Uterus (tissue), 3 donors: ENCODE measurements at regions not wholly inside any gene's neighbourhood (a gene's known extent, or its start where the extent isn't known, plus 50 kb on each side); places are given as distances from the start of the nearest gene placed in this dataset.

ENCODE experiments used
- DNase-seq, 2 donors: peaks; one replicate each; pipeline ENCODE4 v3.0.0-alpha.2; 2019 to 2020
- H3K27ac ChIP-seq, 2 donors: fragments of 200-600 bp; sonication (generic); 1 replicate in 1 of 2; 2 replicates in 1 of 2; pipeline ENCODE4 v1.5.1; 2016 to 2018
- H3K27me3 ChIP-seq, 2 donors: fragments of 200-600 bp; sonication (generic); one replicate each; pipeline ENCODE4 v1.5.1; 2018 to 2019; ENCODE audit warnings: control low read depth in 1 of 2
- H3K36me3 ChIP-seq, 2 donors: fragments of 200-600 bp; sonication (generic); one replicate each; pipeline ENCODE4 v1.5.1; 2019; ENCODE audit warnings: control low read depth in 1 of 2
- H3K4me1 ChIP-seq, 2 donors: fragments of 200-600 bp; sonication (generic); one replicate each; pipeline ENCODE4 v1.5.1; 2018 to 2019; ENCODE audit warnings: control low read depth in 1 of 2
- H3K4me3 ChIP-seq, 2 donors: fragments of 200-600 bp; sonication (generic); 1 replicate in 1 of 2; 2 replicates in 1 of 2; pipeline ENCODE4 v1.5.1; 2018 to 2019; ENCODE audit warnings: mild to moderate bottlenecking in 1 of 2
- H3K9me3 ChIP-seq, 2 donors: fragments of 200-600 bp; sonication (generic); one replicate each; pipeline ENCODE4 v1.5.1; 2019; ENCODE audit warnings: control low read depth in 1 of 2
- CTCF ChIP-seq, 4 experiments: fragments of 200-600 bp in 2 of 4; fragments of 450-650 bp in 2 of 4; sonication (generic) in 2 of 4; IDR thresholded peaks; one replicate each; pipeline ENCODE4 v1.5.1; 2016 to 2019; ENCODE audit warnings: antibody characterized with exemption in 4 of 4, mild to moderate bottlenecking in 2 of 4, moderate library complexity in 1 of 4
- POLR2A ChIP-seq, 2 donors: fragments of 450-650 bp; IDR thresholded peaks; one replicate each; pipeline ENCODE4 v1.6.1; 2016; ENCODE audit warnings: antibody characterized with exemption in 2 of 2, mild to moderate bottlenecking in 1 of 2, moderate library complexity in 1 of 2
- intact Hi-C: fragments of 100-400 bp; cut with DNase I; formaldehyde crosslinking; loops from one replicate; pipeline ENCODE4 v1.15.1; 2023; ENCODE audit warnings: low total_unique reads
- donor health status: DM: yes; HTN: yes; CAD: no.

- TF ChIP-seq POLR2A (IDR thresholded peaks at IDR 0.05) = no peak
- TF ChIP-seq CTCF (IDR thresholded peaks at IDR 0.05) = no peak
- no peak for DNase-seq
- Histone ChIP-seq H3K9me3 (no peaks in the 10 kb centered on the region), H3K4me1 (no peaks in the 10 kb centered on the region), H3K27me3 (no peaks in the 10 kb centered on the region), H3K36me3 (no peaks in the 10 kb centered on the region), H3K27ac (no peak overlapping the region), H3K4me3 (no peak overlapping the region)
- intact Hi-C loops = no loop called here
Measured at GRCh38 chr7:52506325-52506724, 529.1 kb upstream of the POM121L12 start.

GRCh38 chr7:52504561-52504960 lies 530.9 kb upstream of the POM121L12 start:
- H3K4me1 ChIP-seq = no peaks in the 10 kb centered on the region
- no peaks in the 10 kb centered on the region for H3K36me3 ChIP-seq
- no peaks in the 10 kb centered on the region for H3K9me3 ChIP-seq
- no peak overlapping the region for H3K27ac ChIP-seq
- H3K4me3 ChIP-seq = no peak overlapping the region
- TF ChIP-seq CTCF (IDR thresholded peaks at IDR 0.05) (no peak), POLR2A (IDR thresholded peaks at IDR 0.05) (no peak)
- intact Hi-C loops = no loop called here
- DNase-seq = no peak
- H3K27me3 ChIP-seq = no peaks in the 10 kb centered on the region

GRCh38 chr7:52502281-52502680 lies 533.2 kb upstream of the POM121L12 start:
- Histone ChIP-seq H3K4me3 (no peak overlapping the region), H3K4me1 (no peaks in the 10 kb centered on the region), H3K9me3 (no peaks in the 10 kb centered on the region), H3K27me3 (no peaks in the 10 kb centered on the region), H3K36me3 (no peaks in the 10 kb centered on the region), H3K27ac (no peak overlapping the region)
- intact Hi-C loops = no loop called here
- TF ChIP-seq CTCF (IDR thresholded peaks at IDR 0.05) = no peak
- DNase-seq = no peak

GRCh38 chr7:52501696-52502095 lies 533.7 kb upstream of the POM121L12 start:
- no peak overlapping the region for H3K27ac ChIP-seq
- no peak overlapping the region for H3K4me3 ChIP-seq
- H3K36me3 ChIP-seq = no peaks in the 10 kb centered on the region
- TF ChIP-seq POLR2A (IDR thresholded peaks at IDR 0.05) (no peak), CTCF (IDR thresholded peaks at IDR 0.05) (no peak)
- no peaks in the 10 kb centered on the region for H3K4me1 ChIP-seq
- H3K27me3 ChIP-seq = no peaks in the 10 kb centered on the region
- H3K9me3 ChIP-seq = no peaks in the 10 kb centered on the region
- intact Hi-C loops = no loop called here
- DNase-seq = no peak

- no peaks in the 10 kb centered on the region for H3K36me3 ChIP-seq
- TF ChIP-seq CTCF (IDR thresholded peaks at IDR 0.05) (no peak), POLR2A (IDR thresholded peaks at IDR 0.05) (no peak)
- no peak overlapping the region for H3K27ac ChIP-seq
- intact Hi-C loops = no loop called here
- H3K27me3 ChIP-seq = no peaks in the 10 kb centered on the region
- H3K9me3 ChIP-seq = no peaks in the 10 kb centered on the region
- DNase-seq = no peak
- H3K4me1 ChIP-seq = no peaks in the 10 kb centered on the region
- no peak overlapping the region for H3K4me3 ChIP-seq
Measured at GRCh38 chr7:52500841-52501240, 534.6 kb upstream of the POM121L12 start.
